ENCODE measurements at regions not wholly inside any gene's neighbourhood (a gene's known extent, or its start where the extent isn't known, plus 50 kb on each side); places are given as distances from the start of the nearest gene placed in this dataset.

DNA sequence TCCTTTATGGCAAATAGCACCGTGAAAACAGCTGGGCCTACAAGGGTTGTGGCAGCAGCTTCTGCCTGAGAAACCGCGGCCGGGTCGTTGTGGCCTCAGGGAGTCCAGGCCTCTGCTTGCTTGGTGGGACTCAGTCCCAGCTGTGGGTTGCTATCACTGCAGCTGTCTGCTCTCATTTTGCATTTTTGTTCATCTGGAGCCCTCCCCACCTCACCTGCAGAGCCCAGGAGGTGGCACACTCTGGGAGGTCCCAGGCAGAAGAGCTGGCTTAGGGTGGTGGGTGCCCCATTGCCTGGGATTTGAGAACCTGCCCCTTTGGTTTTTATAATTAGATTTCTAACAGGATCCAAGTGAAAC is 138.4 kb downstream of the GADD45G start:
- no peak for DNase-seq (ENCODE audit: low read depth in 1 of 2, low spot score in 1 of 2)
- TF ChIP-seq, protein P1, sequence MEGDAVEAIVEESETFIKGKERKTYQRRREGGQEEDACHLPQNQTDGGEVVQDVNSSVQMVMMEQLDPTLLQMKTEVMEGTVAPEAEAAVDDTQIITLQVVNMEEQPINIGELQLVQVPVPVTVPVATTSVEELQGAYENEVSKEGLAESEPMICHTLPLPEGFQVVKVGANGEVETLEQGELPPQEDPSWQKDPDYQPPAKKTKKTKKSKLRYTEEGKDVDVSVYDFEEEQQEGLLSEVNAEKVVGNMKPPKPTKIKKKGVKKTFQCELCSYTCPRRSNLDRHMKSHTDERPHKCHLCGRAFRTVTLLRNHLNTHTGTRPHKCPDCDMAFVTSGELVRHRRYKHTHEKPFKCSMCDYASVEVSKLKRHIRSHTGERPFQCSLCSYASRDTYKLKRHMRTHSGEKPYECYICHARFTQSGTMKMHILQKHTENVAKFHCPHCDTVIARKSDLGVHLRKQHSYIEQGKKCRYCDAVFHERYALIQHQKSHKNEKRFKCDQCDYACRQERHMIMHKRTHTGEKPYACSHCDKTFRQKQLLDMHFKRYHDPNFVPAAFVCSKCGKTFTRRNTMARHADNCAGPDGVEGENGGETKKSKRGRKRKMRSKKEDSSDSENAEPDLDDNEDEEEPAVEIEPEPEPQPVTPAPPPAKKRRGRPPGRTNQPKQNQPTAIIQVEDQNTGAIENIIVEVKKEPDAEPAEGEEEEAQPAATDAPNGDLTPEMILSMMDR (IDR thresholded peaks at IDR 0.05; ENCODE audit: low read depth, low read length) = no peak

DNA sequence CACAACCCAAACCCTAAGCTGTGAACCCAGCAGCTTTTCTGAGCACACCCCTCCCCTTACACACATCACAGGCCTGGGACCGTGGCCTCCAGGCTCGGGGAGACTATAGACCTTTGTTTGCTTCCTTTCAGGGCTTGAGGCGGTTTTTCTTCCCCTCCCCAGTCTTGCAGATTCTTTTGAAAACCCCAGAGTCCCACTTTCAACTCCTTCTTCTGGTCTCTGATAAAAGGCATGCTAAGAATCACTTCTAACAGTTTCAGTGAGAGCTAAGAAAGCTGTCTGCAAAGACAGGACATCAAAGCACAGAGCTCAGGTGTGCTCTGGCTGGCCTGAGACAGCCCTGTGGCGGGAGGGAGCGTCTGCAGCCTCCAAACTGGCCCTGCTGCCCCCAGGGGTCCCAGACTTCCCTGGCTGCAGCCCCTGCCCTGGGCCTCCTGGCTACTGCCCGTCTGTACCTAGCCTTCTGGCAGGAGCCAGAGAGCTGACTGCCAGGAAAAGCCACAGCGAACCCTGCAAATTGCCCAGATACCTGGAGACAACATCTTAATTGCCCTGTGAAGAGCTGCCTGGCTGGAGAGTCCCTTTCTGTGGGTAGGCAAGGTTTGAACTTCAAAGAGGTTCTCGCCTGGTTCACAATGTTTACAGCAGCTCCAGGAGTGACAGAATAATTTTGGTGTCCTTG is 138.9 kb downstream of the GADD45G start:
- Histone ChIP-seq H3K36me3 (no peaks in the 10 kb centered on the region), H3K27me3 (no peaks in the 10 kb centered on the region), H3K4me1 (ENCODE audit: low read depth) (peaks cover 8% of the 10 kb centered on the region), H3K27ac (no peak overlapping the region), H3K4me3 (no peak overlapping the region), H3K9me3 (ENCODE audit: low read depth) (no peaks in the 10 kb centered on the region)
- DNase-seq (ENCODE audit: low read depth in 1 of 2, low spot score in 1 of 2) = no peak
- TF ChIP-seq, protein P1 (IDR thresholded peaks at IDR 0.05; ENCODE audit: low read depth, low read length) = no peak

More for the DNA sequence above, 138.4 kb downstream of the GADD45G start:
- Histone ChIP-seq H3K27ac (no peak overlapping the region), H3K4me3 (no peak overlapping the region), H3K4me1 (ENCODE audit: low read depth) (peaks cover 8% of the 10 kb centered on the region), H3K27me3 (no peaks in the 10 kb centered on the region), H3K36me3 (no peaks in the 10 kb centered on the region), H3K9me3 (ENCODE audit: low read depth) (no peaks in the 10 kb centered on the region)

DNA sequence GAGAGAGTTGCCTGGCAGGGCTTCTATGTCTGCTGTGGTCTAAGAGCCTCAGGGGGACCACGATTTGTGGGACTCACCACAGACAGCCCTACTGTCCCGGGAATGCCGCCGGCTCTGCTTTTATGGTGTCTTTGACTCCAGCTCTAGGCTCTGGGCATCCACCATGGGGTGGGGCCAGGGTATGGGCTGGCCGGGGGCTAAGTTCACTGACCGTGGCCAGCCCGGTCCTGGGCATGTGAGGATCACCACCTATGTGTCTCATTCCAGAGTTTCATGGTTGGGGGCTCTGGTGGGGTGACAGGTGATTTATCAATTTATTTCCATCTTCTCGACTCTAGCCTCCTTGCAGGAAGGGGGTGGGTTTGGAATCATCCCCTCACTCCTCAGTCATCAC is 139.4 kb downstream of the GADD45G start:
- Histone ChIP-seq H3K27ac (no peak overlapping the region), H3K4me1 (ENCODE audit: low read depth) (peaks cover 8% of the 10 kb centered on the region), H3K9me3 (ENCODE audit: low read depth) (no peaks in the 10 kb centered on the region), H3K4me3 (no peak overlapping the region), H3K27me3 (no peaks in the 10 kb centered on the region), H3K36me3 (no peaks in the 10 kb centered on the region)
- no peak for DNase-seq (ENCODE audit: low read depth in 1 of 2, low spot score in 1 of 2)
- TF ChIP-seq, protein P1 (IDR thresholded peaks at IDR 0.05; ENCODE audit: low read depth, low read length) = no peak

DNA sequence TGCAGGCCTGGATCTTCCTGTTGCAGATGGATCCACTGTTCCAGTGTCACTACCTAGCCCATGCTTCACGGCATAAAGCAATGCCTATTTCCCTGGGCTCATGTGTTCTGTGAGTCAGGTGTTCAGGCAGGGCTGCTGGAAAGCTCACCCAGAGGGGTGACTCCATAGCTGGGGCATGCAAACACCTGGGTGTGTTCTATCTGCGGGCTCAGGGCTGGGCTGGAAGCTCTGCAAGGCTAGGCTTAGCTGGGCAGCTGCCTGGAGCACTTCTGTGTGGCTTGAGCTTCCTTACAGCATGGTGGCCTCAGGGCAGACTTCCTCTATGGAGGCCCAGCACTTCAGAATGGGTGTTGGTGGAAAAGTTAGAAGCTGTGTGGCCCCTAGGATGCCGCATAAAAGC is 139.9 kb downstream of the GADD45G start:
- TF ChIP-seq, protein P1 (IDR thresholded peaks at IDR 0.05; ENCODE audit: low read depth, low read length) = no peak
- H3K27me3 ChIP-seq = no peaks in the 10 kb centered on the region
- peaks cover 8% of the 10 kb centered on the region for H3K4me1 ChIP-seq (ENCODE audit: low read depth)
- DNase-seq (ENCODE audit: low read depth in 1 of 2, low spot score in 1 of 2) = no peak
- H3K9me3 ChIP-seq (ENCODE audit: low read depth) = no peaks in the 10 kb centered on the region
- no peak overlapping the region for H3K27ac ChIP-seq
- H3K4me3 ChIP-seq = no peak overlapping the region
- no peaks in the 10 kb centered on the region for H3K36me3 ChIP-seq

DNA sequence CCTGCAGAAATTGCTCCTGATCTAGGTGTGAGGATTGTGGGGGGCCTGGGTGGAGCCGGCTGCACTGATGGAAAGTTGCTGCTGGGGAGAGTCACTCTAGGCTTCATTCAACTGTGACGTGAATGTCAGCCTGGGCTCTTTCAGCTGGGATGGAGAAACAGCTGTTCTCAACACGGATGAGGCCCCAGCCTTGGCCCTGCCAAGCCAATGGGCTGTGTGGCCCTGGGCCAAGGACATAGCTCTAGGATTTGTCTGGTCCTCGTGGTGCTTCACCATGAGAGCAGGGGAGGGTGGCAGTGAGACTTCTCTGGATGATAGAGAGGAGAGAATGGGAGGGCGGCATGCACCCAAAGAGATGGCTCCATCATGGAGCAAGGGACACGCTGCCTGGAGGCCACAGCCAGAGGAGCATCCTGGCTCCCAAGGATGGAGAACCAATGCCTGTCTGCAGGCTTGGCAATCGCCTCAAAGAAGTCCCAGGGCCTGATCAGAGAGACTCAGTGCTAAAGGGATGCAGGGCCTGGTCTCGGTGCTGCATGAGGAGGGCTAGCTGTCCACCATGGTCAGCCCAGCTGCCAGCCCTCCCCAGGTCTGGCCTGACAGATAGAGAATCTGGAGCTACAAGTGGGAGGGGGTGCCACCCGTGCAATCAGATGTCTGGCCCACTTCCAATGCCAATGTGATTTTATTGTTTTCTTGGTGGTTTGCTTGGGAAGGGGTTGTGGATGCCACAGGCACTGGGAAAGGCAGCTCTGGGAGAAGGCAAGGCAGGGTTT is 141.0 kb downstream of the GADD45G start:
- Histone ChIP-seq H3K4me1 (ENCODE audit: low read depth) (peaks cover 8% of the 10 kb centered on the region), H3K36me3 (no peaks in the 10 kb centered on the region), H3K9me3 (ENCODE audit: low read depth) (no peaks in the 10 kb centered on the region), H3K4me3 (no peak overlapping the region), H3K27ac (no peak overlapping the region), H3K27me3 (no peaks in the 10 kb centered on the region)
- TF ChIP-seq, protein P1 (IDR thresholded peaks at IDR 0.05; ENCODE audit: low read depth, low read length) = no peak
- DNase-seq (ENCODE audit: low read depth in 1 of 2, low spot score in 1 of 2) = no peak

Measured in cardiac muscle cell (in vitro differentiated cells and primary cell).